ENCODE measurements at regions not wholly inside any gene's neighbourhood (a gene's known extent, or its start where the extent isn't known, plus 50 kb on each side); places are given as distances from the start of the nearest gene placed in this dataset.

GRCh38 chr16:64307431-64307830, 814.4 kb downstream of the CDH11 start:
- Histone ChIP-seq H3K4me2 (ENCODE audit: low read length) (no peak overlapping the region), H3F3A (ENCODE audit: insufficient read depth, low read length, poor library complexity, severe bottlenecking) (no peaks in the 10 kb centered on the region), H3K9ac (ENCODE audit: low read length) (no peak overlapping the region), H2AFZ (ENCODE audit: low read depth, low read length) (no peak overlapping the region), H3K27ac (ENCODE audit: low read length) (no peak overlapping the region), H3K9me3 (ENCODE audit: low read length) (no peaks in the 10 kb centered on the region), H3K4me3 (ENCODE audit: low read length) (no peak overlapping the region), H3K36me3 (ENCODE audit: insufficient read depth, low read length) (no peaks in the 10 kb centered on the region), H4K20me1 (ENCODE audit: insufficient read depth) (no peaks in the 10 kb centered on the region), H3K79me2 (replicated peaks; ENCODE audit: insufficient read depth, low read length) (no peaks in the 10 kb centered on the region), H3K27me3 (ENCODE audit: insufficient read depth, low read depth, low read length) (no peaks in the 10 kb centered on the region), H3K9me2 (ENCODE audit: insufficient read depth, low read length) (no peaks in the 10 kb centered on the region)
- no peak for TF ChIP-seq CTCF (IDR thresholded peaks at IDR 0.05; ENCODE audit: poor library complexity, severe bottlenecking)
- no peak for TF ChIP-seq RAD21 (conservative IDR thresholded peaks at IDR 0.05)
- no peak for TF ChIP-seq POLR2AphosphoS5 (IDR thresholded peaks at IDR 0.05)
- no peak for TF ChIP-seq TAF1 (IDR thresholded peaks at IDR 0.05; ENCODE audit: low read depth)
- no peak for TF ChIP-seq MXI1 (conservative IDR thresholded peaks at IDR 0.05; ENCODE audit: poor library complexity, severe bottlenecking)
- TF ChIP-seq EZH2 (IDR thresholded peaks at IDR 0.05; ENCODE audit: borderline replicate concordance, insufficient read depth, low read length, poor library complexity, severe bottlenecking): no peak
- no peak for TF ChIP-seq SMC3 (conservative IDR thresholded peaks at IDR 0.05; ENCODE audit: poor library complexity)
- no peak for TF ChIP-seq EP300 (conservative IDR thresholded peaks at IDR 0.05; ENCODE audit: poor library complexity, severe bottlenecking)
- TF ChIP-seq, protein P1, sequence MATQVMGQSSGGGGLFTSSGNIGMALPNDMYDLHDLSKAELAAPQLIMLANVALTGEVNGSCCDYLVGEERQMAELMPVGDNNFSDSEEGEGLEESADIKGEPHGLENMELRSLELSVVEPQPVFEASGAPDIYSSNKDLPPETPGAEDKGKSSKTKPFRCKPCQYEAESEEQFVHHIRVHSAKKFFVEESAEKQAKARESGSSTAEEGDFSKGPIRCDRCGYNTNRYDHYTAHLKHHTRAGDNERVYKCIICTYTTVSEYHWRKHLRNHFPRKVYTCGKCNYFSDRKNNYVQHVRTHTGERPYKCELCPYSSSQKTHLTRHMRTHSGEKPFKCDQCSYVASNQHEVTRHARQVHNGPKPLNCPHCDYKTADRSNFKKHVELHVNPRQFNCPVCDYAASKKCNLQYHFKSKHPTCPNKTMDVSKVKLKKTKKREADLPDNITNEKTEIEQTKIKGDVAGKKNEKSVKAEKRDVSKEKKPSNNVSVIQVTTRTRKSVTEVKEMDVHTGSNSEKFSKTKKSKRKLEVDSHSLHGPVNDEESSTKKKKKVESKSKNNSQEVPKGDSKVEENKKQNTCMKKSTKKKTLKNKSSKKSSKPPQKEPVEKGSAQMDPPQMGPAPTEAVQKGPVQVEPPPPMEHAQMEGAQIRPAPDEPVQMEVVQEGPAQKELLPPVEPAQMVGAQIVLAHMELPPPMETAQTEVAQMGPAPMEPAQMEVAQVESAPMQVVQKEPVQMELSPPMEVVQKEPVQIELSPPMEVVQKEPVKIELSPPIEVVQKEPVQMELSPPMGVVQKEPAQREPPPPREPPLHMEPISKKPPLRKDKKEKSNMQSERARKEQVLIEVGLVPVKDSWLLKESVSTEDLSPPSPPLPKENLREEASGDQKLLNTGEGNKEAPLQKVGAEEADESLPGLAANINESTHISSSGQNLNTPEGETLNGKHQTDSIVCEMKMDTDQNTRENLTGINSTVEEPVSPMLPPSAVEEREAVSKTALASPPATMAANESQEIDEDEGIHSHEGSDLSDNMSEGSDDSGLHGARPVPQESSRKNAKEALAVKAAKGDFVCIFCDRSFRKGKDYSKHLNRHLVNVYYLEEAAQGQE (IDR thresholded peaks at IDR 0.05; ENCODE audit: borderline replicate concordance): no peak

- H4K20me1 ChIP-seq (ENCODE audit: insufficient read depth): no peaks in the 10 kb centered on the region
- H3K9ac ChIP-seq (ENCODE audit: low read length): no peak overlapping the region
- H3K9me2 ChIP-seq (ENCODE audit: insufficient read depth, low read length): no peaks in the 10 kb centered on the region
- H3F3A ChIP-seq (ENCODE audit: insufficient read depth, low read length, poor library complexity, severe bottlenecking): no peaks in the 10 kb centered on the region
- no peak overlapping the region for H2AFZ ChIP-seq (ENCODE audit: low read depth, low read length)
- H3K27me3 ChIP-seq (ENCODE audit: insufficient read depth, low read depth, low read length): no peaks in the 10 kb centered on the region
- no peak overlapping the region for H3K4me2 ChIP-seq (ENCODE audit: low read length)
- no peak overlapping the region for H3K4me3 ChIP-seq (ENCODE audit: low read length)
- H3K36me3 ChIP-seq (ENCODE audit: insufficient read depth, low read length): no peaks in the 10 kb centered on the region
- no peak overlapping the region for H3K27ac ChIP-seq (ENCODE audit: low read length)
- no peaks in the 10 kb centered on the region for H3K79me2 ChIP-seq (replicated peaks; ENCODE audit: insufficient read depth, low read length)
- H3K9me3 ChIP-seq (ENCODE audit: low read length): no peaks in the 10 kb centered on the region
- TF ChIP-seq TAF1 (IDR thresholded peaks at IDR 0.05; ENCODE audit: low read depth) (no peak), RAD21 (conservative IDR thresholded peaks at IDR 0.05) (no peak), SMC3 (conservative IDR thresholded peaks at IDR 0.05; ENCODE audit: poor library complexity) (no peak), POLR2AphosphoS5 (IDR thresholded peaks at IDR 0.05) (no peak), MXI1 (conservative IDR thresholded peaks at IDR 0.05; ENCODE audit: poor library complexity, severe bottlenecking) (no peak), CTCF (IDR thresholded peaks at IDR 0.05; ENCODE audit: poor library complexity, severe bottlenecking) (no peak), EP300 (conservative IDR thresholded peaks at IDR 0.05; ENCODE audit: poor library complexity, severe bottlenecking) (no peak)
- TF ChIP-seq, protein P1 (IDR thresholded peaks at IDR 0.05; ENCODE audit: borderline replicate concordance): no peak
These were observed 816.2 kb downstream of the CDH11 start for GRCh38 chr16:64305663-64306062.
